ENCODE measurements at regions not wholly inside any gene's neighbourhood (a gene's known extent, or its start where the extent isn't known, plus 50 kb on each side); places are given as distances from the start of the nearest gene placed in this dataset.
A peak's percentile ranks its signal among the peaks of the same experiment; 100 is the strongest.

DNA sequence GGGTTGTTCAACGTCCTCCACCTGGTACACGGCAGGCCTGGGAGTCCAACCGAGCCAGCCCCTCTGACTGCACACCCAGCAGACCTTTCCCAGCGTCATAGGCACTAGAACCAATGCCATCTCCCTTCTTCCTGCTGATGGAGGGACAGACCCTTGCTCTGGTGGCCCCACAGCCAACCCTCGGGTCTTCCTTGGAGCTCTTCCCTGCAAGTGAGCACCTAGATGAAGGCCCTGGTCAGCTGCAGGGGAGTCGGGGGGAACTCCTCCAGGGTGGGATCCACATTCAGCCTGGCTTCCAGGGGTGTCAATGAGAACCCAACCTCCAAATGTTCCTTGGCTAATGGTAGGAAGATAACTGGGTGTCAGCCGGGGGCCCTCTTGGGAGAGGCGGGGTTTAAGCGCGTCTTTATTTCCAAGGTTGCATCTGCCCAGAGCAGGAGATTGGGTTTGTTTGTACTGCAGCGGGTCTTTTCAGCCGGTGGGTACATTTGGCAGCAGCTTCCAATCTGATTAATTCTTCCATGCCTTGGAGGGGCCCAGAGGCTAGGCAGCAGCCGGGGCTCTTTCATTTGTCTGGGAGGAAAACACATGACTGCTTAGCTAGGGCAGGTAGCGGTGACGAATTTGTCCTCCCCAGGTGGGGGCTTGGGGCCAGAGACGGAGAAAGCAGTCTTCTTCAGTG lies 56.0 kb upstream of the SHISAL1 start:
- H3K4me3 ChIP-seq = no peak overlapping the region
- no peaks in the 10 kb centered on the region for H3K9me3 ChIP-seq
- no peaks in the 10 kb centered on the region for H3K27me3 ChIP-seq
- peak in 1 of 4 donors; percentile 35 for DNase-seq
- no peak for ATAC-seq
- intact Hi-C loops (cut with DNase I) = no loop called here
- H3K36me3 ChIP-seq = no peaks in the 10 kb centered on the region
- TF ChIP-seq CTCF (IDR thresholded peaks at IDR 0.05) = no peak
- H3K27ac ChIP-seq = no peak overlapping the region
- H3K4me1 ChIP-seq = peaks cover 5% of the 10 kb centered on the region in 2 donors

GRCh38 chr22:44366372-44367300 lies 53.9 kb upstream of the SHISAL1 start:
- ATAC-seq (no peak), DNase-seq (peak in 2 of 4 donors; percentile 32 to 37)
- Histone ChIP-seq H3K4me1 (peaks cover 11 to 19% of the 10 kb centered on the region in 2 donors), H3K27me3 (no peaks in the 10 kb centered on the region), H3K36me3 (no peaks in the 10 kb centered on the region), H3K4me3 (no peak overlapping the region), H3K27ac (no peak overlapping the region), H3K9me3 (no peaks in the 10 kb centered on the region)
- intact Hi-C loops (cut with DNase I) = no loop called here
- TF ChIP-seq CTCF (IDR thresholded peaks at IDR 0.05) = no peak

DNA sequence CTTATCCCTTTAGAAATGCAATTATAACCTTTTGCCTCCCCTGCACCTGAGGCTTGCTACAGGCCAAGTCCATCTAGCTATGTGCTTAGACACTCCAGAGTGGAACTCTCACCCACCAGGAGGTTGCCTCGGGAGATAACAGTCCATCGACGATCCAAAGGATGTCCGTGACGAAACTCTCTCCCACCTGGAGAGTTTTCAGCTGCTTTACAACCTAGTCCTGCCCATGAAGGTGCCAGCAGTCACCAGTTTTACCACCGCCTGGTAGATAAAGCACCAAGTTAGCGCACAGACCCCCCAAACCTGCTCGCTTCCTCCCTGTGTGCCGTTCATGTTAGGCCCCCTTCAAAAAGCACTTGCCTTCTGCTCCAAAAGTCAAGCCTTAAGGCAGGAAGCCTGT lies 53.1 kb upstream of the SHISAL1 start:
- no peak for DNase-seq
- Histone ChIP-seq H3K27me3 (no peaks in the 10 kb centered on the region), H3K4me3 (no peak overlapping the region), H3K4me1 (peaks cover 11 to 19% of the 10 kb centered on the region in 2 donors), H3K36me3 (no peaks in the 10 kb centered on the region), H3K27ac (no peak overlapping the region), H3K9me3 (no peaks in the 10 kb centered on the region)
- no peak for ATAC-seq
- intact Hi-C loops (cut with DNase I) = no loop called here
- TF ChIP-seq CTCF (IDR thresholded peaks at IDR 0.05) = no peak

DNA sequence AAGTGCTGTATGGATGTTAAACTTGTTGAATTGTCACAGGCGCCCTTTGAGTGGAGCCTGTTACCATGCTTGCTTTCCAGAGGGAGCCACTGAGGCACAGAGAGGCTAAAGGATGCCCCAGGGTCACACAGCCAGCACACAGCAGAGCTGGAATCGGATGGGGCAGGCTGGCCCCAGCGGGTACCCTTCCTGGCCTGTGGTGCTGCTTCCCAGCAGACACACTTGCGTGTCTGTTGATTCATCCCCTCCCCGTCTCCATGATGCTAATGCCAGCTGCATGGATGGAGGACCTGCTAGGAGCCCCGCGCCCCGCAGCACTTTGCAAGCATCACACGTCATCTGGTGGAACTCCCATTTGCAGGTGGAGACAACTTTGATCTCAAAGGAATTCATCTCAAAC lies 52.4 kb upstream of the SHISAL1 start:
- Histone ChIP-seq H3K27me3 (no peaks in the 10 kb centered on the region), H3K27ac (no peak overlapping the region), H3K4me3 (no peak overlapping the region), H3K36me3 (no peaks in the 10 kb centered on the region), H3K4me1 (peaks cover 11 to 25% of the 10 kb centered on the region in 2 donors), H3K9me3 (no peaks in the 10 kb centered on the region)
- no peak for ATAC-seq
- peak in 1 of 4 donors; percentile 48 for DNase-seq
- intact Hi-C loops (cut with DNase I) = no loop called here
- no peak for TF ChIP-seq CTCF (IDR thresholded peaks at IDR 0.05)

DNA sequence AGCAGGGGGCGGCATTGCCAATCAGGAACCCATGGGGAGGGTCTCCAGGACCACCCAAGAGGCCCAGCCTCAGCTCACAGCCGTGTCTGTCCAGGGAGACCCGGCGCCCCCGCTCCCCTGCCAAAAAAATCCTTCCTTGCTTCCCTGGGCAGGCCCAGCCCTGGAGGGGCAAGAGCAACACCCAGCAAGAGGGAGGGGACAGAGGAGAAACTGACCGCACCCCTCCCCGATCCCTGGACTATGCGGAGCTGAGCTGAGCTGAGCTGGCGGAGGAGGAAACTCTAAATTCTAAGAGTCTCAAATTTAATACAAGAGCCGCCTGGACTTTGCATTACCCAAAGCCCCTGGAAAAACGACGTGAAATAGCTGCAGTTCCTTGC lies 52.0 kb upstream of the SHISAL1 start:
- no peak for TF ChIP-seq CTCF (IDR thresholded peaks at IDR 0.05)
- no peak for ATAC-seq
- peak in 1 of 4 donors; percentile 54 for DNase-seq

More for the DNA sequence above, 52.0 kb upstream of the SHISAL1 start:
- Histone ChIP-seq H3K9me3 (no peaks in the 10 kb centered on the region), H3K27me3 (no peaks in the 10 kb centered on the region), H3K4me3 (no peak overlapping the region), H3K4me1 (peaks cover 11 to 25% of the 10 kb centered on the region in 2 donors), H3K27ac (no peak overlapping the region), H3K36me3 (no peaks in the 10 kb centered on the region)
- intact Hi-C loops (cut with DNase I) = no loop called here
